Prostate gland (tissue), 2 donors: ENCODE measurements at regions not wholly inside any gene's neighbourhood (a gene's known extent, or its start where the extent isn't known, plus 50 kb on each side); places are given as distances from the start of the nearest gene placed in this dataset.

ENCODE experiments used
- POLR2A ChIP-seq: fragments of 450-650 bp; IDR thresholded peaks from one replicate; pipeline ENCODE4 v1.6.1; 2016; ENCODE audit warnings: antibody characterized with exemption, mild to moderate bottlenecking
- TF ChIP-seq, protein P1 (sequence below), 4 experiments: fragments of 200-600 bp in 2 of 4; fragments of 450-650 bp in 2 of 4; sonication (generic) in 2 of 4; IDR thresholded peaks; 1 replicate in 3 of 4; 2 replicates in 1 of 4; pipeline ENCODE4 v1.5.1; 2016 to 2019; ENCODE audit warnings: antibody characterized with exemption in 4 of 4, mild to moderate bottlenecking in 2 of 4, moderate library complexity in 2 of 4

DNA sequence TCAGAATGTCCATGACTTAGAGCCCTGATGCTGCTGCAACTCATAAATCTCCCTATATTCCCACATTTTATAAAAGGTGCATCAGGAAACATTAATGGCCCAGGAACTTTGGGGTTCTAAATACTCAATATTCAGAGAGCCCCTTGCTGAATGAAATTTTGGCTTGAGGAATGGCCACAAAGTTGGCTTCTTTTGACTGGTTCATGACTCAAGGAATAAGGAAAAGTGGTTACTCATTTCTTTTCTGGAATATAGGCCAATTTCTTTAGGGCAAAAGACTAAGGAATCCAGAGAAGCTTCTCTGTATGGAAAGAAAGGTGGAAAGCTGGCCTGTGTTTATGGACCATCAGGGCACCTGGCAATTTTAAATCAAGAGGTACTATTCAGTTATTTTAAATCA lies 308.9 kb upstream of the NT5C1B start:
- TF ChIP-seq, protein P1, sequence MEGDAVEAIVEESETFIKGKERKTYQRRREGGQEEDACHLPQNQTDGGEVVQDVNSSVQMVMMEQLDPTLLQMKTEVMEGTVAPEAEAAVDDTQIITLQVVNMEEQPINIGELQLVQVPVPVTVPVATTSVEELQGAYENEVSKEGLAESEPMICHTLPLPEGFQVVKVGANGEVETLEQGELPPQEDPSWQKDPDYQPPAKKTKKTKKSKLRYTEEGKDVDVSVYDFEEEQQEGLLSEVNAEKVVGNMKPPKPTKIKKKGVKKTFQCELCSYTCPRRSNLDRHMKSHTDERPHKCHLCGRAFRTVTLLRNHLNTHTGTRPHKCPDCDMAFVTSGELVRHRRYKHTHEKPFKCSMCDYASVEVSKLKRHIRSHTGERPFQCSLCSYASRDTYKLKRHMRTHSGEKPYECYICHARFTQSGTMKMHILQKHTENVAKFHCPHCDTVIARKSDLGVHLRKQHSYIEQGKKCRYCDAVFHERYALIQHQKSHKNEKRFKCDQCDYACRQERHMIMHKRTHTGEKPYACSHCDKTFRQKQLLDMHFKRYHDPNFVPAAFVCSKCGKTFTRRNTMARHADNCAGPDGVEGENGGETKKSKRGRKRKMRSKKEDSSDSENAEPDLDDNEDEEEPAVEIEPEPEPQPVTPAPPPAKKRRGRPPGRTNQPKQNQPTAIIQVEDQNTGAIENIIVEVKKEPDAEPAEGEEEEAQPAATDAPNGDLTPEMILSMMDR (IDR thresholded peaks at IDR 0.05), result no peak
- no peak for TF ChIP-seq POLR2A
